ENCODE measurements at regions not wholly inside any gene's neighbourhood (a gene's known extent, or its start where the extent isn't known, plus 50 kb on each side); places are given as distances from the start of the nearest gene placed in this dataset.

DNA sequence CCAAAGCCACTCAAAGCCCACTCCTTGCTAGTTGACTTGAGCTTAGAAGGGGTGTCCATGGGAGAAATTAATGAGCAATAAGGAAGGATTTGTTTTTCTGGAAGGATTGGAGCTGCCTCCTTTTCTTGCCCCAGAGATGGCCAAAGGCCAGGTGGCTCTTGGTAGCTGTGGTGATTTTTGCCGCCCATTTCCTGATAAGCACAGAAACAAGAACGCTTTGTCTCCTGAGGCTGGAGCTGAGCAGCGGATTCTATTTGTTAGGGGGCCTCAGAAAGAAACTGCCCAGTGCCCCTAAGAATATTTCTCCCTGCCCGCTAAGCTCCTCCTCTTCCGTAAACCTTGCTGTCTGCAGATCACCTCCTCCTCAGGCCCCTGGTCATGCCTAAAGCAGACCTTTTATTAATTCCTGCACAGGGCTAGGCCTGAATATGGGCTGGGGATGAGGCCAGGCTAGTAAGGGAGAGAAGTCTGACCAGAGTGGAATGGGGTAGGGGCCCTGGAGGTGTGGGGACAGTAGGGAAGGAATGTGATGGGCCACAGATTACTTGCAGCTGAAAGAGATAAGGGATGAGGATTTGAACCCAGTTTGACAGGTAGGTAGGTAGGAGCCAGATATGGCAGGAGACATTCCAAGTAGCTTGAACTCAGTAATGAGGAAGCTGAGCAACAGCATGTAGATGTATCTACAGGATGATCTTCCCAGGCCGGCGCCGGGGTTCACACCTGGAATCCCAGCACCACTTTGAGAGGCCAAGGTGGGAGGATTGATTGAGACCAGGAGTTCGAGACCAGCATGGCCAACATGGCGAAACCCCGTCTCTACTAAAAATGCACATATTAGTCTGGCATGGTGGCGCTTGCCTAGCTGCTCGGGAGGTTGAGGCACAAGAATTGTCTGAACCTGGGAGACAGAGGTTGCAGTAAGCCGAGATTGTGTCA, 71.2 kb upstream of the NAA20 start:
- H4K20me1 ChIP-seq (ENCODE audit: control insufficient read depth, insufficient read depth, low read length, poor library complexity, severe bottlenecking), result no peaks in the 10 kb centered on the region
- WGBS (ENCODE audit: insufficient coverage), result 100% methylated on average over 7 of the region's 14 CpGs
- H2AFZ ChIP-seq (ENCODE audit: insufficient read depth, low read depth, low read length, poor library complexity, severe bottlenecking), result no peak overlapping the region

More for the DNA sequence above, 71.2 kb upstream of the NAA20 start:
- Histone ChIP-seq H3K79me2 (ENCODE audit: control insufficient read depth, insufficient read depth, low read length) (no peaks in the 10 kb centered on the region), H3K36me3 (replicated peaks in 1 of 2; ENCODE audit: control extremely low read depth in 1 of 2, control insufficient read depth in 1 of 2, extremely low read depth in 1 of 2, insufficient read depth in 2 of 2, low read length in 1 of 2) (no peaks in the 10 kb centered on the region), H3K4me1 (ENCODE audit: control insufficient read depth in 2 of 2, insufficient read depth in 2 of 2, low read length in 2 of 2) (peaks cover 9 to 10% of the 10 kb centered on the region in 2 donors), H3K4me3 (ENCODE audit: control extremely low read depth in 1 of 5, extremely low read depth in 1 of 5, insufficient read depth in 1 of 5, low read depth in 2 of 5, low read length in 4 of 5) (no peak overlapping the region), H3K9ac (ENCODE audit: low read length) (no peak overlapping the region), H3K9me3 (ENCODE audit: control extremely low read depth in 1 of 3, control insufficient read depth in 2 of 3, insufficient read depth in 1 of 3, low read length in 2 of 3) (no peaks in the 10 kb centered on the region), H3K27me3 (replicated peaks in 1 of 4; ENCODE audit: control extremely low read depth in 1 of 4, control insufficient read depth in 3 of 4, insufficient read depth in 4 of 4, low read length in 3 of 4) (no peaks in the 10 kb centered on the region), H3K27ac (ENCODE audit: low read length in 2 of 2) (no peak overlapping the region), H3K4me2 (replicated peaks; ENCODE audit: low read depth, low read length, poor library complexity, severe bottlenecking) (no peak overlapping the region)
- no peak overlapping the region for H3K4me3 Mint-ChIP-seq
- H3K27me3 Mint-ChIP-seq, result no peaks in the 10 kb centered on the region
- intact Hi-C loops (cut with micrococcal nuclease), result no loop called here
- POLR2A ChIA-PET, result no interaction called here
- no peak for ATAC-seq (ENCODE audit: low read depth)
- H3K9me3 Mint-ChIP-seq (ENCODE audit: insufficient read depth), result no peaks in the 10 kb centered on the region
- DNase-seq, result no peak
- CTCF ChIA-PET, result interaction anchor here (0.7 to 1.3 kb wide), 2 partner anchors 244 to 253 kb away, joined by 3 read pairs; no protein-coding TSS in a partner anchor
- TF ChIP-seq CTCF (IDR thresholded peaks at IDR 0.05) (no peak), EZH2 (IDR thresholded peaks at IDR 0.05; ENCODE audit: borderline replicate concordance, insufficient read depth, low read depth, low read length, poor library complexity, severe bottlenecking) (no peak)
- peaks cover 11% of the 10 kb centered on the region for H3K4me1 Mint-ChIP-seq
- no peak overlapping the region for H3K27ac Mint-ChIP-seq
